ENCODE measurements at regions not wholly inside any gene's neighbourhood (a gene's known extent, or its start where the extent isn't known, plus 50 kb on each side); places are given as distances from the start of the nearest gene placed in this dataset.

GRCh38 chr2:240322231-240322955, 113.1 kb upstream of the GPC1 start:
- Mint-ChIP-seq H3K36me3 (no peaks in the 10 kb centered on the region), H3K4me3 (no peak overlapping the region), H3K27ac (no peak overlapping the region), H3K9me3 (no peaks in the 10 kb centered on the region), H3K4me1 (no peaks in the 10 kb centered on the region), H3K27me3 (peaks cover 9% of the 10 kb centered on the region)

GRCh38 chr2:240322991-240323390, 112.5 kb upstream of the GPC1 start:
- Mint-ChIP-seq H3K9me3 (no peaks in the 10 kb centered on the region), H3K36me3 (no peaks in the 10 kb centered on the region), H3K27ac (no peak overlapping the region), H3K4me1 (no peaks in the 10 kb centered on the region), H3K4me3 (no peak overlapping the region), H3K27me3 (peaks cover 9% of the 10 kb centered on the region)

GRCh38 chr2:240323601-240324291, 111.7 kb upstream of the GPC1 start:
- Mint-ChIP-seq H3K4me3 (no peak overlapping the region), H3K9me3 (no peaks in the 10 kb centered on the region), H3K36me3 (no peaks in the 10 kb centered on the region), H3K4me1 (no peaks in the 10 kb centered on the region), H3K27me3 (peaks cover 9% of the 10 kb centered on the region), H3K27ac (no peak overlapping the region)

GRCh38 chr2:240324312-240325015, 111.0 kb upstream of the GPC1 start:
- Mint-ChIP-seq H3K27ac (no peak overlapping the region), H3K4me1 (no peaks in the 10 kb centered on the region), H3K27me3 (peaks cover 9% of the 10 kb centered on the region), H3K9me3 (peaks cover 0 to 2% (median 0%) of the 10 kb centered on the region in 3 donors), H3K4me3 (no peak overlapping the region), H3K36me3 (no peaks in the 10 kb centered on the region)

- Mint-ChIP-seq H3K9me3 (peaks cover 0 to 4% (median 0%) of the 10 kb centered on the region in 3 donors), H3K4me3 (no peak overlapping the region), H3K27ac (no peak overlapping the region), H3K36me3 (no peaks in the 10 kb centered on the region), H3K27me3 (peaks cover 9% of the 10 kb centered on the region), H3K4me1 (no peaks in the 10 kb centered on the region)
Observed at GRCh38 chr2:240325016-240326007, 110.2 kb upstream of the GPC1 start.

- Mint-ChIP-seq H3K9me3 (peaks cover 2 to 4% (median 3%) of the 10 kb centered on the region in 3 donors), H3K36me3 (no peaks in the 10 kb centered on the region), H3K27me3 (peaks cover 9% of the 10 kb centered on the region), H3K4me1 (no peaks in the 10 kb centered on the region), H3K4me3 (no peak overlapping the region), H3K27ac (no peak overlapping the region)
Observed at GRCh38 chr2:240326246-240326645, 109.2 kb upstream of the GPC1 start.

GRCh38 chr2:240326886-240327285, 108.6 kb upstream of the GPC1 start:
- Mint-ChIP-seq H3K9me3 (peaks cover 4 to 7% (median 6%) of the 10 kb centered on the region in 3 donors), H3K4me3 (no peak overlapping the region), H3K4me1 (no peaks in the 10 kb centered on the region), H3K27ac (no peak overlapping the region), H3K27me3 (peaks cover 9% of the 10 kb centered on the region), H3K36me3 (no peaks in the 10 kb centered on the region)

GRCh38 chr2:240327566-240327965, 107.9 kb upstream of the GPC1 start:
- Mint-ChIP-seq H3K27ac (no peak overlapping the region), H3K27me3 (peaks cover 7% of the 10 kb centered on the region), H3K4me3 (no peak overlapping the region), H3K4me1 (no peaks in the 10 kb centered on the region), H3K36me3 (peaks cover 2% of the 10 kb centered on the region), H3K9me3 (peaks cover 4 to 13% (median 8%) of the 10 kb centered on the region in 3 donors)

GRCh38 chr2:240328526-240328925, 106.9 kb upstream of the GPC1 start:
- H3K27me3 Mint-ChIP-seq: peaks cover 4% of the 10 kb centered on the region
- peaks cover 6 to 16% (median 8%) of the 10 kb centered on the region in 3 donors for H3K9me3 Mint-ChIP-seq
- no peak overlapping the region for H3K27ac Mint-ChIP-seq
- H3K4me1 Mint-ChIP-seq: no peaks in the 10 kb centered on the region
- H3K4me3 Mint-ChIP-seq: no peak overlapping the region
- peaks cover 2% of the 10 kb centered on the region for H3K36me3 Mint-ChIP-seq

GRCh38 chr2:240329116-240329665, 106.3 kb upstream of the GPC1 start:
- Mint-ChIP-seq H3K4me1 (no peaks in the 10 kb centered on the region), H3K4me3 (peak overlapping the region in 1 of 4 donors; percentile 34), H3K36me3 (peaks cover 2% of the 10 kb centered on the region), H3K9me3 (peaks cover 6 to 18% (median 8%) of the 10 kb centered on the region in 3 donors), H3K27ac (no peak overlapping the region), H3K27me3 (no peaks in the 10 kb centered on the region)

GRCh38 chr2:240329778-240330177, 105.7 kb upstream of the GPC1 start:
- no peaks in the 10 kb centered on the region for H3K4me1 Mint-ChIP-seq
- H3K27ac Mint-ChIP-seq: no peak overlapping the region
- no peaks in the 10 kb centered on the region for H3K27me3 Mint-ChIP-seq
- peak overlapping the region in 1 of 4 donors; percentile 34 for H3K4me3 Mint-ChIP-seq
- peaks cover 2% of the 10 kb centered on the region for H3K36me3 Mint-ChIP-seq
- H3K9me3 Mint-ChIP-seq: peaks cover 6 to 18% (median 8%) of the 10 kb centered on the region in 3 donors

- Mint-ChIP-seq H3K4me1 (no peaks in the 10 kb centered on the region), H3K9me3 (peaks cover 5 to 18% (median 8%) of the 10 kb centered on the region in 3 donors), H3K27me3 (peaks cover 10% of the 10 kb centered on the region), H3K36me3 (peaks cover 2% of the 10 kb centered on the region), H3K27ac (no peak overlapping the region), H3K4me3 (no peak overlapping the region)
Observed at GRCh38 chr2:240333985-240334384, 101.5 kb upstream of the GPC1 start.

- Mint-ChIP-seq H3K27ac (no peak overlapping the region), H3K27me3 (peaks cover 15% of the 10 kb centered on the region), H3K36me3 (peaks cover 2% of the 10 kb centered on the region), H3K4me3 (no peak overlapping the region), H3K9me3 (peaks cover 2 to 18% (median 8%) of the 10 kb centered on the region in 3 donors), H3K4me1 (no peaks in the 10 kb centered on the region)
Observed at GRCh38 chr2:240335061-240335460, 100.4 kb upstream of the GPC1 start.

- H3K27me3 Mint-ChIP-seq: peaks cover 15% of the 10 kb centered on the region
- H3K27ac Mint-ChIP-seq: no peak overlapping the region
- H3K4me1 Mint-ChIP-seq: no peaks in the 10 kb centered on the region
- H3K9me3 Mint-ChIP-seq: peaks cover 2 to 10% (median 2%) of the 10 kb centered on the region in 3 donors
- no peak overlapping the region for H3K4me3 Mint-ChIP-seq
- peaks cover 2% of the 10 kb centered on the region for H3K36me3 Mint-ChIP-seq
Observed at GRCh38 chr2:240336820-240337427, 98.5 kb upstream of the GPC1 start.
